ENCODE measurements at regions not wholly inside any gene's neighbourhood (a gene's known extent, or its start where the extent isn't known, plus 50 kb on each side); places are given as distances from the start of the nearest gene placed in this dataset.

DNA sequence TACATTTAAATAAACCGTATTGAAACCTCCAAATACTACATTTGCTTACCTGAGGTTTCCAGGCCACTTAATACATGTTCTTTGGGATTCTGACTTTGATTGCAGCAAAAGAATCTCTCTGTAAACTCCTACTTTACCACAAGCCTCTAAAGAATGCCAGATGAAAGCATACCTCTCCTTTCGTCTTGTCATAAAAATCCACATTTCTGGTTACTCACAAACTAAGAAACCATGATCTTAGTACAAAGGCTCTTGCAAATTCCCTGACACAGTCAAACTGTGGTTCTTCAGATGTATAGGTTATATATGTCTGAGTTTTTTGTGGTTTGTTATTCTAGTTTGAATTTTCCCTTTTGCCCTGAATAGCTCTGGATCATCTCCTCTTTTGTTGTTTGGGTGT, 188.4 kb downstream of the RAP2B start:
- TF ChIP-seq, protein P1, sequence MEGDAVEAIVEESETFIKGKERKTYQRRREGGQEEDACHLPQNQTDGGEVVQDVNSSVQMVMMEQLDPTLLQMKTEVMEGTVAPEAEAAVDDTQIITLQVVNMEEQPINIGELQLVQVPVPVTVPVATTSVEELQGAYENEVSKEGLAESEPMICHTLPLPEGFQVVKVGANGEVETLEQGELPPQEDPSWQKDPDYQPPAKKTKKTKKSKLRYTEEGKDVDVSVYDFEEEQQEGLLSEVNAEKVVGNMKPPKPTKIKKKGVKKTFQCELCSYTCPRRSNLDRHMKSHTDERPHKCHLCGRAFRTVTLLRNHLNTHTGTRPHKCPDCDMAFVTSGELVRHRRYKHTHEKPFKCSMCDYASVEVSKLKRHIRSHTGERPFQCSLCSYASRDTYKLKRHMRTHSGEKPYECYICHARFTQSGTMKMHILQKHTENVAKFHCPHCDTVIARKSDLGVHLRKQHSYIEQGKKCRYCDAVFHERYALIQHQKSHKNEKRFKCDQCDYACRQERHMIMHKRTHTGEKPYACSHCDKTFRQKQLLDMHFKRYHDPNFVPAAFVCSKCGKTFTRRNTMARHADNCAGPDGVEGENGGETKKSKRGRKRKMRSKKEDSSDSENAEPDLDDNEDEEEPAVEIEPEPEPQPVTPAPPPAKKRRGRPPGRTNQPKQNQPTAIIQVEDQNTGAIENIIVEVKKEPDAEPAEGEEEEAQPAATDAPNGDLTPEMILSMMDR (IDR thresholded peaks at IDR 0.05; ENCODE audit: borderline replicate concordance, extremely low read depth, low read length, poor library complexity, severe bottlenecking) = no peak
- no peak for TF ChIP-seq EZH2 (IDR thresholded peaks at IDR 0.05; ENCODE audit: borderline replicate concordance, low read depth, low read length, severe bottlenecking)
